ENCODE measurements at regions not wholly inside any gene's neighbourhood (a gene's known extent, or its start where the extent isn't known, plus 50 kb on each side); places are given as distances from the start of the nearest gene placed in this dataset.

GRCh38 chrX:36947214-36947613 is 61.0 kb upstream of the FAM47C start:
- no peak for DNase-seq

- DNase-seq, result no peak
Observed at GRCh38 chrX:36950495-36951253, 57.5 kb upstream of the FAM47C start.

- no peak for DNase-seq
Observed at GRCh38 chrX:36957425-36958328, 50.5 kb upstream of the FAM47C start.

All from NCI-H446 treated with DMSO at 0.1 percent for 48 hours (cell line).